Endothelial cell of umbilical vein (primary cell): ENCODE measurements at regions not wholly inside any gene's neighbourhood (a gene's known extent, or its start where the extent isn't known, plus 50 kb on each side); places are given as distances from the start of the nearest gene placed in this dataset.

Source experiments
- BruUV-seq: library from RNA; stranded (reverse); fragments of 400-500 nt; replicated peaks from 2 replicates; lab custom pipeline; 2021; lab: Mats Ljungman, UMichigan
- CTCF ChIA-PET: fragments of 300-600, 350-600 bp; sonication (Branson Sonifier 250); formaldehyde crosslinking; loops from one replicate; lab custom pipeline; 2021; ENCODE audit warnings: antibody characterized with exemption, inconsistent platforms; lab: Charles Lee
- POLR2A ChIA-PET: fragments of 300-600, 350-600 bp; sonication (Branson Sonifier 250); formaldehyde crosslinking; loops from one replicate; lab custom pipeline; 2021; ENCODE audit warnings: antibody characterized with exemption, inconsistent platforms; lab: Charles Lee
- DNase-seq: peaks from one replicate; pipeline ENCODE4 v3.0.0-alpha.2; 2011; ENCODE audit warnings: low read depth, low spot score
- FAIRE-seq: peaks from 2 replicates; lab custom pipeline; 2011; peaks lifted over from hg19 to GRCh38; lab: Jason Lieb, UNC
- H2AFZ ChIP-seq: 2 replicates; pipeline ENCODE4 v1.6.0; 2012; ENCODE audit warnings: low read depth, low read length, control low read depth, inconsistent platforms
- H3K27ac ChIP-seq: 2 replicates; pipeline ENCODE4 v1.5.1; 2011; ENCODE audit warnings: low read depth, mild to moderate bottlenecking, control low read depth, low read length, moderate library complexity; ENCODE audit not compliant: insufficient read depth
- H3K27me3 ChIP-seq, 2 experiments: 2 replicates each; pipeline versions ENCODE4 v1.6.0 to v1.6.1; 2011; ENCODE audit warnings: low read length in 2 of 2, mixed read lengths in 1 of 2; ENCODE audit not compliant: control insufficient read depth in 2 of 2, insufficient read depth in 2 of 2
- H3K36me3 ChIP-seq, 2 experiments: 2 replicates in 1 of 2; 3 replicates in 1 of 2; pipeline ENCODE4 v1.5.1; 2011; ENCODE audit warnings: low read length in 2 of 2, mild to moderate bottlenecking in 1 of 2, moderate library complexity in 1 of 2; ENCODE audit not compliant: control insufficient read depth in 2 of 2, insufficient read depth in 2 of 2; ENCODE audit errors: extremely low read depth in 1 of 2
- H3K4me1 ChIP-seq: 3 replicates; pipeline ENCODE4 v1.5.1; 2011; ENCODE audit warnings: mild to moderate bottlenecking, low read length; ENCODE audit not compliant: control insufficient read depth, insufficient read depth; ENCODE audit errors: extremely low read depth
- H3K4me2 ChIP-seq: 2 replicates; pipeline ENCODE4 v1.6.1; 2011; ENCODE audit warnings: low read length, control low read depth, mixed read lengths; ENCODE audit not compliant: insufficient read depth
- H3K4me3 ChIP-seq, 3 experiments: fragments of 200-600 bp in 1 of 3; sonication (generic), shearing (Covaris generic) in 1 of 3; replicated peaks in 1 of 3; 2 replicates each; pipeline ENCODE4 v1.5.1; 2011 to 2016; ENCODE audit warnings: control low read depth in 3 of 3, low read length in 3 of 3, mild to moderate bottlenecking in 2 of 3, inconsistent platforms in 1 of 3, low read depth in 1 of 3, moderate library complexity in 1 of 3; ENCODE audit not compliant: insufficient read depth in 1 of 3
- H3K79me2 ChIP-seq: 2 replicates; pipeline ENCODE4 v1.6.0; 2012; ENCODE audit warnings: low read length, inconsistent platforms; ENCODE audit not compliant: control insufficient read depth, insufficient read depth
- H3K9ac ChIP-seq: replicated peaks from 2 replicates; pipeline ENCODE3; 2011; ENCODE audit warnings: low read length, control low read depth; ENCODE audit not compliant: insufficient read depth; ENCODE audit errors: extremely low read depth
- H3K9me1 ChIP-seq: replicated peaks from 3 replicates; pipeline ENCODE4 v1.6.0; 2011; ENCODE audit warnings: mild to moderate bottlenecking, low read length; ENCODE audit not compliant: control insufficient read depth, insufficient read depth; ENCODE audit errors: extremely low read depth
- H3K9me3 ChIP-seq: replicated peaks from 2 replicates; pipeline ENCODE4 v1.5.1; 2012; ENCODE audit warnings: low read length, inconsistent platforms; ENCODE audit not compliant: control insufficient read depth, insufficient read depth
- H4K20me1 ChIP-seq: replicated peaks from 2 replicates; pipeline ENCODE3; 2011; ENCODE audit warnings: mild to moderate bottlenecking, low read length; ENCODE audit not compliant: control insufficient read depth, insufficient read depth; ENCODE audit errors: extremely low read depth
- CTCF ChIP-seq, 2 donors: IDR thresholded peaks; 1 replicate in 1 of 2; 2 replicates in 1 of 2; pipeline ENCODE4 v1.5.1; 2011; ENCODE audit warnings: low read length in 2 of 2, mild to moderate bottlenecking in 2 of 2, moderate library complexity in 2 of 2, control low read depth in 1 of 2, inconsistent platforms in 1 of 2, low read depth in 1 of 2; ENCODE audit not compliant: insufficient read depth in 1 of 2; ENCODE audit errors: extremely low read depth in 1 of 2
- GATA2 ChIP-seq: IDR thresholded peaks from 2 replicates; pipeline ENCODE4 v1.7.0; 2011; ENCODE audit warnings: low read depth, mild to moderate bottlenecking, moderate library complexity, mixed read lengths, low read length; ENCODE audit not compliant: insufficient read length, insufficient read depth
- JUN ChIP-seq: IDR thresholded peaks from 2 replicates; pipeline ENCODE4 v1.6.1; 2011; ENCODE audit warnings: borderline replicate concordance, low read depth; ENCODE audit not compliant: insufficient read length, insufficient read depth
- MAX ChIP-seq: IDR thresholded peaks from 2 replicates; pipeline ENCODE4 v1.6.1; 2011; ENCODE audit not compliant: insufficient read depth, insufficient read length
- MYC ChIP-seq: IDR thresholded peaks from one replicate; pipeline ENCODE4 v1.6.1; 2011; ENCODE audit warnings: mild to moderate bottlenecking, low read depth, low read length
- POLR2AphosphoS5 ChIP-seq: IDR thresholded peaks from 2 replicates; pipeline ENCODE4 v1.6.1; 2012; ENCODE audit warnings: low read depth, mild to moderate bottlenecking, control low read depth, low read length, moderate library complexity; ENCODE audit not compliant: insufficient read depth
- dilution Hi-C: fragments of 300-500 bp; cut with MboI; formaldehyde crosslinking; loops from one replicate; pipeline ENCODE4 v1.15.0; 2019; ENCODE audit warnings: low sequenced_read_pairs; ENCODE audit not compliant: extremely low pct_ligation_motif_present
- intact Hi-C: fragments of 100-400 bp; cut with micrococcal nuclease; formaldehyde crosslinking; loops from one replicate; pipeline ENCODE4 v1.10.0; 2022

- H3K27ac ChIP-seq: peak overlapping the region; percentile 36
- no peak overlapping the region for H3K4me3 ChIP-seq
- no peak for FAIRE-seq
These were observed 128.0 kb upstream of the ANO1 start for GRCh38 chr11:69950120-69950519.

More at GRCh38 chr11:69950120-69950519, 128.0 kb upstream of the ANO1 start:
- Histone ChIP-seq H3K9me3 (no peaks in the 10 kb centered on the region), H3K4me1 (peaks cover 20% of the 10 kb centered on the region), H3K79me2 (no peaks in the 10 kb centered on the region), H2AFZ (no peak overlapping the region), H3K27me3 (peaks cover 0 to 2% of the 10 kb centered on the region in 2 experiments), H3K36me3 (no peaks in the 10 kb centered on the region), H3K9ac (no peak overlapping the region), H4K20me1 (no peaks in the 10 kb centered on the region), H3K4me2 (no peak overlapping the region), H3K9me1 (no peaks in the 10 kb centered on the region)
- TF ChIP-seq MYC (no peak), MAX (no peak), GATA2 (no peak), POLR2AphosphoS5 (no peak), JUN (no peak), CTCF (IDR thresholded peaks at IDR 0.05; ENCODE audit: extremely low read depth in 1 of 2, insufficient read depth in 1 of 2, low read depth in 1 of 2, low read length in 2 of 2) (peak; percentile 45 to 50)
- dilution Hi-C loops (no loop called here), intact Hi-C loops (loop anchor here (1.0 kb wide), 1 partner anchor 241 kb away; no protein-coding TSS in a partner anchor)
- POLR2A ChIA-PET: no interaction called here
- no TSS peak for BruUV-seq
- DNase-seq: peak; percentile 12
- CTCF ChIA-PET: interaction anchor here (0.8 to 1.6 kb wide), 5 partner anchors 9 to 132 kb away, joined by 3 to 9 read pairs (median 3); no protein-coding TSS in a partner anchor
